ENCODE measurements at regions not wholly inside any gene's neighbourhood (a gene's known extent, or its start where the extent isn't known, plus 50 kb on each side); places are given as distances from the start of the nearest gene placed in this dataset.
"Not testable (repeated sequence)": the region's sequence is repeated elsewhere in the genome, so short reads cannot be mapped to it uniquely, and the experiment has no call there.

DNA sequence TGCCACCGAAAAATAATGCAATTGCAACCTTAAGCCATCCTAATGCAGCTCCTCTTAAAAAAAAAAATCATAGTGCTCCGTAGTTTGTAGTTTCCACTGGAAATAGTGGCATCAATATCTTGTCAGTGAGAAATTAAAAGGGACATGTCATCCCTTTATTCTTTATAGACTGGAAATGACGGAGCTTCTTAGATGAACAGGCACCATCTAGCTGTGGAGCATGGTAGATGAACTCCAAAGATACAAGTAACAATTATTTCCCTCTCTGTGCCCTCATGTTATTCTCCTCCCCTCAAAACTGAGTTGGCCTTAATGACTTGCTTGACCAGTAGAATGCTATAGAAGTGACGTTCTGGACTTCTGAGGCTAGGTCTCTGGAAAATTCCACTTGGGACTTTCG, 268.1 kb upstream of the SPTLC3 start:
- H3K9me3 ChIP-seq, result no peaks in the 10 kb centered on the region
- no peak overlapping the region for H3K27ac ChIP-seq
- no peak for DNase-seq
- ATAC-seq, result no peak
- H3K4me1 ChIP-seq, result no peaks in the 10 kb centered on the region
- H3K36me3 ChIP-seq, result no peaks in the 10 kb centered on the region
- no peaks in the 10 kb centered on the region for H3K27me3 ChIP-seq
- intact Hi-C loops (cut with DNase I), result no loop called here
- no peak for TF ChIP-seq CTCF (IDR thresholded peaks at IDR 0.05)
- H3K4me3 ChIP-seq, result no peak overlapping the region

- intact Hi-C loops (cut with DNase I), result no loop called here
- Histone ChIP-seq H3K36me3 (no peaks in the 10 kb centered on the region), H3K27me3 (no peaks in the 10 kb centered on the region), H3K4me3 (no peak overlapping the region), H3K4me1 (no peaks in the 10 kb centered on the region), H3K9me3 (no peaks in the 10 kb centered on the region), H3K27ac (no peak overlapping the region)
- ATAC-seq (no peak), DNase-seq (no peak)
- no peak for TF ChIP-seq CTCF (IDR thresholded peaks at IDR 0.05)
Observed at GRCh38 chr20:12744037-12744436, 264.7 kb upstream of the SPTLC3 start.

- no peak for ATAC-seq
- Histone ChIP-seq H3K27ac (no peak overlapping the region), H3K9me3 (no peaks in the 10 kb centered on the region), H3K4me3 (no peak overlapping the region), H3K27me3 (no peaks in the 10 kb centered on the region), H3K4me1 (no peaks in the 10 kb centered on the region), H3K36me3 (no peaks in the 10 kb centered on the region)
- no peak for DNase-seq
- intact Hi-C loops (cut with DNase I), result no loop called here
- TF ChIP-seq CTCF (IDR thresholded peaks at IDR 0.05), result no peak
Observed at GRCh38 chr20:12748359-12748994, 260.3 kb upstream of the SPTLC3 start.

DNA sequence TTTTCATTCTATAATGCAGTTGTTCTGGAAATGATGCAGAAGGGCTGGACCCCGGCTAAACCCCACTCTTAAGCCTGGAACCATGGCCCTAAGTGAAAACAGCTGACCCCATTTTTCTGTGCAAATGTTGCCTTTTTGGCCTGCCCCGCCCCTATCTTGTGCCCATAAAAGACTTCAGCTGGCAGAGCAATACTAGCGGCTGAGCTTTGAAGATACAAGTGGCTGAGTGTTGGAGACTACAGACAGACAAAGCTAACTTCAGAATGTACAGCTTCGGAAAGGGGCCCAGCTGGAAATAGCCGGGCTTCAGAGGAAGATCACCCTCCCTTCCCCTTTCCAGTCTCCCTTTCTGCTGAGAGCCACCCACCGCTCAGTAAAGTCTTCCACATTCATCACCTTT, 258.6 kb upstream of the SPTLC3 start:
- Histone ChIP-seq H3K4me1 (no peaks in the 10 kb centered on the region), H3K4me3 (no peak overlapping the region), H3K27me3 (no peaks in the 10 kb centered on the region), H3K36me3 (no peaks in the 10 kb centered on the region), H3K9me3 (no peaks in the 10 kb centered on the region), H3K27ac (no peak overlapping the region)
- intact Hi-C loops (cut with DNase I), result no loop called here
- TF ChIP-seq CTCF (IDR thresholded peaks at IDR 0.05), result no peak
- no peak for ATAC-seq
- no peak for DNase-seq

DNA sequence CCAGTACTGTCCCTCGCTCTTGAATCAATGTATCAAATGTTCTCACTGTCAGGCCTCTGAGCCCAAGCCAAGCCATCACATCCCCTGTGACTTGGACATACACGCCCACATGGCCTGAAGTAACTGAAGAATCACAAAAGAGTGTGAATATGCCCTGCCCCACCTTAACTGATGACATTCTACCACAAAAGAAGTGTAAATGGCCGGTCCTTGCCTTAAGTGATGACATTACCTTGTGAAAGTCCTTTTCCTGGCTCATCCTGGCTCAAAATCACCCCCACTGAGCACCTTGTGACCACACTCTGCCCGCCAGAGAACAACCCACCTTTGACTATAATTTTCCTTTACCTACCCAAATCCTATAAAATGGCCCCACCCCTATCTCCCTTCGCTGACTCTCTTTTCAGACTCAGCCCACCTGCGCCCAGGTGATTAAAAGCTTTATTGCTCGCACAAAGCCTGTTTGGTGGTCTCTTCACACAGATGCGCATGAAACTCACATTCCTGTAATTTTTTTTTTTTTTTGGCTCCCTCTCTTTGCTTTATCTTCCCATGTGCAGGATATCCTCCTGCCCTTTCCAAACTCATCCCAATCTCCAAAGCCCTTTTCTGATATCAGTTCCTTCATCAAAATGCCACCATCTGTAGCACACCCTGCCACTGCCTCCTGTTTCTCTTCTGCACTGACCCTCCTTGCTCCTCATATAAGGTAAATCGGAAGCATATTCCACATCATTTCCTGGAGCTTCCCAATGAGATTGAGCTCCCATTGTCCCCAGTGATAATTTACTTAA, 255.7 kb upstream of the SPTLC3 start:
- H3K27me3 ChIP-seq; H3K36me3 ChIP-seq; H3K4me3 ChIP-seq; H3K27ac ChIP-seq; ATAC-seq; H3K4me1 ChIP-seq; DNase-seq; intact Hi-C loops (cut with DNase I); H3K9me3 ChIP-seq: not testable (repeated sequence)

DNA sequence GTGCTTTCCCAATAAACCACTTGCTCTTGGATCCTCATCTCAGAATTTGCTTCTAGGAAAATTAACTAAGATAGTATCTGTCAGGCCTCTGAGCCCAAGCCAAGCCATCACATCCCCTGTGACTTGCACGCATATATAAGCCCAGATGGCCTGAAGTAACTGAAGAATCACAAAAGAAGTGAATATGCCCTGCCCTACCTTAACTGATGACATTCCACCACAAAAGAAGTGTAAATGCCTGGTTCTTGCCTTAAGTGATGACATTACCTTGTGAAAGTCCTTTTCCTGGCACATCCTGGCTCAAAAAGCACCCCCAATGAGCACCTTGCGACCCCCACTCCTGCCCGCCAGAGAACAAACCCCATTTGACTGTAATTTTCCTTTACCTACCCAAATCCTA, 255.0 kb upstream of the SPTLC3 start:
- H3K4me3 ChIP-seq; DNase-seq; H3K27ac ChIP-seq; H3K4me1 ChIP-seq; H3K9me3 ChIP-seq; H3K36me3 ChIP-seq; ATAC-seq; intact Hi-C loops (cut with DNase I); H3K27me3 ChIP-seq: not testable (repeated sequence)

- H3K4me1 ChIP-seq; H3K36me3 ChIP-seq; DNase-seq; intact Hi-C loops (cut with DNase I); H3K4me3 ChIP-seq; ATAC-seq; H3K27me3 ChIP-seq; H3K27ac ChIP-seq; H3K9me3 ChIP-seq: not testable (repeated sequence)
Observed at GRCh38 chr20:12759493-12759892, 249.3 kb upstream of the SPTLC3 start.
